HEK293T (cell line): ENCODE measurements at regions not wholly inside any gene's neighbourhood (a gene's known extent, or its start where the extent isn't known, plus 50 kb on each side); places are given as distances from the start of the nearest gene placed in this dataset.

ENCODE experiments used
- CTBP1 ChIP-seq: fragments of 450-650 bp; IDR thresholded peaks from 2 replicates; pipeline ENCODE4 v1.6.1; 2016; ENCODE audit warnings: borderline replicate concordance
- ELF4 ChIP-seq: fragments of 450-650 bp; IDR thresholded peaks from 2 replicates; pipeline ENCODE4 v1.6.1; 2017; ENCODE audit warnings: antibody characterized with exemption
- FOXK2 ChIP-seq: fragments of 450-650 bp; IDR thresholded peaks from 2 replicates; pipeline ENCODE4 v1.6.1; 2016; ENCODE audit warnings: mild to moderate bottlenecking
- FOXM1 ChIP-seq: fragments of 450-650 bp; IDR thresholded peaks from 2 replicates; pipeline ENCODE4 v1.6.1; 2017; ENCODE audit warnings: mild to moderate bottlenecking, borderline replicate concordance
- HDGF ChIP-seq: fragments of 450-650 bp; IDR thresholded peaks from 2 replicates; pipeline ENCODE4 v1.6.1; 2017; ENCODE audit warnings: antibody characterized with exemption, borderline replicate concordance
- NFRKB ChIP-seq: fragments of 450-650 bp; IDR thresholded peaks from 2 replicates; pipeline ENCODE4 v1.6.1; 2016; ENCODE audit warnings: mild to moderate bottlenecking, moderate library complexity
- SP1 ChIP-seq: fragments of 450-650 bp; IDR thresholded peaks from 2 replicates; pipeline ENCODE4 v1.6.1; 2017
- TF ChIP-seq, protein P1 (sequence below): fragments of 450-650 bp; IDR thresholded peaks from 2 replicates; pipeline ENCODE4 v1.6.1; 2016

DNA sequence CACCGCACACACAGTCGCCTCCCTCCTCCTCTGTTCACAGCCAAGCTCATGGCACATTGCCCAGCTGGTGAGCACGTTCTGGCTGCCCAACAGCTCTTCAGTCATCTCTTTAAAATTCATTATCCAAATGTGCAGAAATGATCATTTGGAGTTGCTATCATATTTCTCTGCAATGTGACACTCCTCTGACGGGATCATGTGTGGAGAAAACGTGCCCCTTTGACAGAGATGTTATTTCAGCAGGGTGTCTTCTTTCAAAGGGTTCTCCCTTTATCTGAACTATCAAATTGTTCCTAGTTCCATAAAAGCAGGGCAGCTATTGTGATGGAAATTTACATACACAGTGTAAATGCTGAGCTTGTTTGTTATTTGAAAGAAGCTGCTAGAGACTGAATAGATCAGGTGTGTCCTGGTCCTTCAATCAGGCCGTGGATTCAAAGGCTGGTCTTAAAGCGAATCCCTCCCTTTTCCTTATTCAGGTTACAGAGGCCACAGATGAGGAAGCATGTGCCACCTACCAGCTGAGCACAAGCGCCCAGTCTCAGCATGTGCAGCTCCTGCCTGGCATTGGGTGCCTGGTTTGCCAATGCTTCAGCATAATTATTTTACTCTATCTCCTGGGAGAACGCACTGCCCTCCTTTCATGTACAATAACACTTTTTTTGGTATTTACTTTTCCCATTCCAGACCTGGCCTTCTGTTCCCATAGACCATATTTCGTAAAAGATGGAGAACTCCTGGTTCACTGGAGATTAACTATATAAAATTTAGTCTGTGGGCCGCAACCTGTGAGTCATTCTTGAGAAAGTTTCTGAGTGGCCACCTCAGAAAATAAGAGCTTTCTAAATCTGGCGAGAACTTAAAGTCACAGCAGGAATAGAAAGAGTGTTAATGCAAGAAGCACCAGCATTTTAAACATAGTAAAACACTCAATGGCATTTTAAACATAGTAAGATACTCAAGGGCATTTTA is 433.7 kb downstream of the ENC1 start:
- TF ChIP-seq HDGF: no peak
- no peak for TF ChIP-seq FOXM1
- no peak for TF ChIP-seq SP1
- TF ChIP-seq NFRKB: no peak
- TF ChIP-seq, protein P1, sequence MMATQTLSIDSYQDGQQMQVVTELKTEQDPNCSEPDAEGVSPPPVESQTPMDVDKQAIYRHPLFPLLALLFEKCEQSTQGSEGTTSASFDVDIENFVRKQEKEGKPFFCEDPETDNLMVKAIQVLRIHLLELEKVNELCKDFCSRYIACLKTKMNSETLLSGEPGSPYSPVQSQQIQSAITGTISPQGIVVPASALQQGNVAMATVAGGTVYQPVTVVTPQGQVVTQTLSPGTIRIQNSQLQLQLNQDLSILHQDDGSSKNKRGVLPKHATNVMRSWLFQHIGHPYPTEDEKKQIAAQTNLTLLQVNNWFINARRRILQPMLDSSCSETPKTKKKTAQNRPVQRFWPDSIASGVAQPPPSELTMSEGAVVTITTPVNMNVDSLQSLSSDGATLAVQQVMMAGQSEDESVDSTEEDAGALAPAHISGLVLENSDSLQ: no peak
- TF ChIP-seq FOXK2: no peak
- TF ChIP-seq CTBP1: no peak
- no peak for TF ChIP-seq ELF4
